ENCODE measurements at regions not wholly inside any gene's neighbourhood (a gene's known extent, or its start where the extent isn't known, plus 50 kb on each side); places are given as distances from the start of the nearest gene placed in this dataset.

DNA sequence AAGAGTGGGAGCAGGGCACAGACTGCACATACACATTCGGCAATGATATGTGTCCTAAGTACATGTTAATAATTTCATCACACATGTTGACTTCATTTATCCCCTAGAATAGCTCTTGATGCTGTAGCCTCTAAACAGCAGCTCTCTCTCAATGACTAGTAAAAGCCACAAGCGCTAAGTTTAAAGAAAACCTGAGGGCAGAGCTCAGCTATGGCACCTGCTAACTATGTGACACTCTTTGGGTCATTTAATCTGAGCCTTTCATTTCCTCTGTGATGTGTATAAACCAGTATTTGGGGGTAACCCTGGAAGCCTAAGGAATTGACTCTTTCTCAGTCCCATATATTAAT, 140.6 kb upstream of the MOCS2 start:
- Histone ChIP-seq H3K36me3 (ENCODE audit: low read depth) (no peaks in the 10 kb centered on the region), H3K4me3 (no peak overlapping the region), H3K9me3 (ENCODE audit: insufficient read depth, low read depth) (no peaks in the 10 kb centered on the region), H3K9me2 (ENCODE audit: insufficient read depth) (no peaks in the 10 kb centered on the region), H3K4me2 (peak overlapping the region; percentile 21; the same call in 1 of the 2 replicates), H3K27me3 (ENCODE audit: insufficient read depth, low read depth) (no peaks in the 10 kb centered on the region), H3K79me2 (ENCODE audit: low read depth) (no peaks in the 10 kb centered on the region), H4K20me1 (ENCODE audit: insufficient read depth) (no peaks in the 10 kb centered on the region), H3K27ac (peak overlapping the region; percentile 49), H3F3A (ENCODE audit: insufficient read depth, low read depth) (no peaks in the 10 kb centered on the region; the same call in 1 of the 2 replicates), H2AFZ (peak overlapping the region; percentile 63; the same call in 1 of the 2 replicates), H3K4me1 (replicated peaks; ENCODE audit: insufficient read depth) (peaks cover 12% of the 10 kb centered on the region)
- POLR2A ChIA-PET (ENCODE audit: unreplicated experiment) = interaction anchor here (0.6 kb wide), 1 partner anchor 263 kb away, joined by 4 read pairs; no protein-coding TSS in a partner anchor
- no peak for DNase-seq
- CTCF ChIA-PET = no interaction called here
- intact Hi-C loops (cut with micrococcal nuclease; ENCODE audit: unreplicated experiment) = loop anchor here (5.0 kb wide), 1 partner anchor 78 kb away; no protein-coding TSS in a partner anchor
- TF ChIP-seq, protein P1, sequence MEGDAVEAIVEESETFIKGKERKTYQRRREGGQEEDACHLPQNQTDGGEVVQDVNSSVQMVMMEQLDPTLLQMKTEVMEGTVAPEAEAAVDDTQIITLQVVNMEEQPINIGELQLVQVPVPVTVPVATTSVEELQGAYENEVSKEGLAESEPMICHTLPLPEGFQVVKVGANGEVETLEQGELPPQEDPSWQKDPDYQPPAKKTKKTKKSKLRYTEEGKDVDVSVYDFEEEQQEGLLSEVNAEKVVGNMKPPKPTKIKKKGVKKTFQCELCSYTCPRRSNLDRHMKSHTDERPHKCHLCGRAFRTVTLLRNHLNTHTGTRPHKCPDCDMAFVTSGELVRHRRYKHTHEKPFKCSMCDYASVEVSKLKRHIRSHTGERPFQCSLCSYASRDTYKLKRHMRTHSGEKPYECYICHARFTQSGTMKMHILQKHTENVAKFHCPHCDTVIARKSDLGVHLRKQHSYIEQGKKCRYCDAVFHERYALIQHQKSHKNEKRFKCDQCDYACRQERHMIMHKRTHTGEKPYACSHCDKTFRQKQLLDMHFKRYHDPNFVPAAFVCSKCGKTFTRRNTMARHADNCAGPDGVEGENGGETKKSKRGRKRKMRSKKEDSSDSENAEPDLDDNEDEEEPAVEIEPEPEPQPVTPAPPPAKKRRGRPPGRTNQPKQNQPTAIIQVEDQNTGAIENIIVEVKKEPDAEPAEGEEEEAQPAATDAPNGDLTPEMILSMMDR (conservative IDR thresholded peaks at IDR 0.05) = no peak
- BruUV-seq (replicated peaks) = no TSS peak

DNA sequence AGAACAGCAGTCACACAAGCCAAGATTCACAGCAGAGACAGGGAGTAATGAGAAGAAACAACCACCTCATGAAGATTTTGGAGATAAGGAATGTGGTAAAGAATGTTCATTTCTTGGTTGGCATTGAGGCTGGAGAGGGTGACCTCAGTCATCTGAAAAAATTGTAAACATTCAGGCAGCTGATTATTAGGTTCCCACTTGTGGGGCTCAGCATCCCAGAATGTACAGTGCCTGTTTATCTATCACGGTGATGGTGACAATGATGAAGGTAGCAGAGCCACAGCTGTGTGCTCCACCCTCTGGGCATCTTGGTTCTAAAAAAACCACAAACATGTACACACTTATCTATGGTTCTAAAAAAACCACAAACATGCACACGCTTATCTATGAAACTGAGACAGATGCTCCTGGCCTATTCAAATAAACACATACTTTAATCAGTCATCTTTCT, 143.9 kb upstream of the MOCS2 start:
- TF ChIP-seq, protein P1 (conservative IDR thresholded peaks at IDR 0.05) = no peak
- no peak for TF ChIP-seq EZH2 (IDR thresholded peaks at IDR 0.05; ENCODE audit: low read depth)
- H4K20me1 ChIP-seq (ENCODE audit: insufficient read depth) = no peaks in the 10 kb centered on the region
- H3K79me2 ChIP-seq (ENCODE audit: low read depth) = no peaks in the 10 kb centered on the region
- DNase-seq = peak; percentile 43 to 51
- POLR2A ChIA-PET (ENCODE audit: unreplicated experiment) = interaction anchor here (0.6 kb wide), 1 partner anchor 390 kb away, joined by 3 read pairs; no protein-coding TSS in a partner anchor
- H3K4me2 ChIP-seq = no peak overlapping the region
- no peak overlapping the region for H2AFZ ChIP-seq
- no peaks in the 10 kb centered on the region for H3K36me3 ChIP-seq (ENCODE audit: low read depth)
- H3K4me3 ChIP-seq = no peak overlapping the region
- peaks cover 12% of the 10 kb centered on the region for H3K4me1 ChIP-seq (replicated peaks; ENCODE audit: insufficient read depth)
- CTCF ChIA-PET = no interaction called here
- H3F3A ChIP-seq (ENCODE audit: insufficient read depth, low read depth) = no peaks in the 10 kb centered on the region
- H3K27me3 ChIP-seq (ENCODE audit: insufficient read depth, low read depth) = no peaks in the 10 kb centered on the region
- BruUV-seq (replicated peaks) = TSS peak; percentile 44
- H3K9me3 ChIP-seq (ENCODE audit: insufficient read depth, low read depth) = no peaks in the 10 kb centered on the region
- intact Hi-C loops (cut with micrococcal nuclease; ENCODE audit: unreplicated experiment) = loop anchor here (5.0 kb wide), 1 partner anchor 81 kb away; no protein-coding TSS in a partner anchor
- H3K27ac ChIP-seq = no peak overlapping the region
- H3K9me2 ChIP-seq (ENCODE audit: insufficient read depth) = 0 out of 2 replicates have a peak, but pooled peaks cover 3% of the 10 kb centered on the region

DNA sequence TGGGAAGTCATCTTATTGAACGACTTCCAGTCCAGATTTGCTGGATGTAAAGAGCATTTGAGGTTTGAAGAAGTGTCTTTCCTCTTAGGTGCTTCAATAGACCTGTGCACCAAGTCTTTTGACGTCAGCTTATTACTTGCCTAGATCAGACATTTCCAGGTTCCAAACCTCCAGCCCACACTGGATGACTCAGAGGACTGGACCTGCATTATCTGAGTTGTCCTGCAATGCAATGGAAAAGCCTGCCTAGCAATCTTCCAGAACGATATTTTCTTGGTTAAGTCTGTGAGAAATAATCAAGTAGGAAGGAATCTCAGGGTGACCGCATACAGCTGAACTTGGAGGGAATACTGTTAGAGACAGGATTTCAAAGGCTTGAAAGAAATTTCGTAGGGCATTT, 147.2 kb upstream of the MOCS2 start:
- Histone ChIP-seq H3K27me3 (ENCODE audit: insufficient read depth, low read depth) (no peaks in the 10 kb centered on the region), H3K9me3 (ENCODE audit: insufficient read depth, low read depth) (no peaks in the 10 kb centered on the region), H3K36me3 (ENCODE audit: low read depth) (no peaks in the 10 kb centered on the region), H3K79me2 (ENCODE audit: low read depth) (no peaks in the 10 kb centered on the region), H2AFZ (no peak overlapping the region), H3K4me1 (replicated peaks; ENCODE audit: insufficient read depth) (no peaks in the 10 kb centered on the region), H3K9me2 (ENCODE audit: insufficient read depth) (0 out of 2 replicates have a peak, but pooled peaks cover 3% of the 10 kb centered on the region), H3K4me2 (no peak overlapping the region), H3K4me3 (no peak overlapping the region), H4K20me1 (ENCODE audit: insufficient read depth) (no peaks in the 10 kb centered on the region), H3K27ac (no peak overlapping the region), H3F3A (ENCODE audit: insufficient read depth, low read depth) (no peaks in the 10 kb centered on the region)
- TF ChIP-seq, protein P1 (conservative IDR thresholded peaks at IDR 0.05) = no peak
- no peak for TF ChIP-seq EZH2 (IDR thresholded peaks at IDR 0.05; ENCODE audit: low read depth)
- BruUV-seq (replicated peaks) = no TSS peak
- CTCF ChIA-PET = no interaction called here
- POLR2A ChIA-PET (ENCODE audit: unreplicated experiment) = no interaction called here
- intact Hi-C loops (cut with micrococcal nuclease; ENCODE audit: unreplicated experiment) = no loop called here
- peak in 1 of 2 experiments; percentile 14 for DNase-seq

All from PC-9 (cell line).